COLO668 (cell line): ENCODE measurements at regions not wholly inside any gene's neighbourhood (a gene's known extent, or its start where the extent isn't known, plus 50 kb on each side); places are given as distances from the start of the nearest gene placed in this dataset.

Experiments
- DNase-seq: peaks from one replicate; lab custom pipeline; 2025; ENCODE audit not compliant: unreplicated experiment; lab: John Stamatoyannopoulos, UW

DNA sequence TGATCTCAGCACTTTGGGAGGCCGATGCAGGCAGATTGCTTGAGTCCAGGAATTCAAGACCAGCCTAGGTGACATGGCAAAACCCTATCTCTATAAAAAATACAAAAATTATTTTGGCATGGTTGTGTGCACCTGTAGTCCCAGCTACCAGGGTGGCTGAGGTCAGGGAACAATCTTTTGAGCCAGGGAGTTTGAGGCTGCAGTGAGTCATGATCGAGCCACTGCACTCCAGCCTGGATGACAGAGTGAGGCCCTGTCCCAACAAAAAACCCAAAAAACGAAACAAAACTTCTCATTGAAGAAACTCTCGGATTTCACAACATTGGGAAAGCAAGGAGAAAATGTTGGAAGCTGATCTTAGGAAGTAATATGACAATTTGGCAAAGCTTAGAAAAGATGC, 317.3 kb upstream of the MGAT5 start:
- no peak for DNase-seq

- DNase-seq, result no peak
Observed at GRCh38 chr2:133937669-133938068, 316.2 kb upstream of the MGAT5 start.

GRCh38 chr2:133940134-133940533, 313.7 kb upstream of the MGAT5 start:
- no peak for DNase-seq

- DNase-seq, result no peak
Observed at GRCh38 chr2:133941666-133942065, 312.2 kb upstream of the MGAT5 start.

- DNase-seq, result no peak
Observed at GRCh38 chr2:133942398-133942797, 311.5 kb upstream of the MGAT5 start.

DNA sequence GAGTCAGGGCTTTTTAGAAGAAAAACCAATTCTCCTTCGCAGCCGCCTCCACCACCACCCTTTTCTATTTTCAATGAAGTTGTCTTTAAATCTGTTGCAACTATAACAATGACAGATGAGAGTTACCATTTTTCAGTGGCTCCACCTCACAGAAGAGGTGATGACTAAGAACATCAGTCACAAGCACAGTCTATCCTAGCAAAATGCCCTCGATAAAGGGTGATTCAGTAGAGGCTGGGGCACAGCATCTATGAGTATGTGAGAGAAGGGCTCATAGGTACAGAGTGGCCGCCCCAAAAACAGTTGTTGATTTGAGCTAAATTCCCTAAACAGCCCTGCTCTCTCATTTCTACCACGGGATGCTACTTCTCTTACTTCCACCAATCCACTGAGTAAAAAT, 310.8 kb upstream of the MGAT5 start:
- DNase-seq, result no peak

DNA sequence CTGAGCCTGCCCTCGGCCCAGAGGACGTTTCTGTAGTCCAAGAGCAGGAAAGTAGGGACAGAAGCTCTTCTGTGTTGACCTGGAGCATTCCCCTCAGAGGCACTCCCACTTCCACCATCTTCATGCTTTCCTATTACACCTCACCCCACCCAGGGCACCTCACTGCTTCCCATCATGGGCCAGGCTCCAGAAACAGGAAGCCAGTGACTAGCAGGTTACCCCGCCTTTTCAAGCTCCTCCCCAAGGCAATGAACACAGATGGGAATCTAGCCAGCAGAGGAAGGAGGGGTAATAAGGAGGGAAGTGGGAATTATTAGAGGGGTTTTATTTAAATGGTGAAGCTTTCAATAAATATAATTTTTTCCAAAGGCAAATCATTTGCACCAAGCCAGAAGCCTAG, 308.8 kb upstream of the MGAT5 start:
- DNase-seq, result no peak

DNA sequence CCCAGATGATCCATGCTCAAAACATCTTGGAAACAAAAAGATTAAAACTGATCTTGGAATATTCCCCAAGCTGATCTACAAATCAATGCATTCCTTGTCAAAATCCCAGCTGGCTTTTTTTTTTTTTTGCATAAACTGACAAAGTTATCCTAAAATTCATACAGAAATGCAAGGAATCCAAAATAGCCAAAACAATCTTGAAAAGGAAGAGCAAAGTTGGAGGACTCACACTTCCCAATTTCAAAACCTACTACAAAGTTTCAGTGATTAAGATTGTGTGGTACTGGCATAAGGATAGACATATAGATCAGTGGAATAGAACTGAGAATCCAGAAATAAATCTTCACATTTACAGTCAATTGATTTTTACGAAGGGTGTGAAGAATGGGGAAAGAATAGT, 306.8 kb upstream of the MGAT5 start:
- DNase-seq, result no peak

GRCh38 chr2:133948610-133949290, 305.1 kb upstream of the MGAT5 start:
- no peak for DNase-seq

DNA sequence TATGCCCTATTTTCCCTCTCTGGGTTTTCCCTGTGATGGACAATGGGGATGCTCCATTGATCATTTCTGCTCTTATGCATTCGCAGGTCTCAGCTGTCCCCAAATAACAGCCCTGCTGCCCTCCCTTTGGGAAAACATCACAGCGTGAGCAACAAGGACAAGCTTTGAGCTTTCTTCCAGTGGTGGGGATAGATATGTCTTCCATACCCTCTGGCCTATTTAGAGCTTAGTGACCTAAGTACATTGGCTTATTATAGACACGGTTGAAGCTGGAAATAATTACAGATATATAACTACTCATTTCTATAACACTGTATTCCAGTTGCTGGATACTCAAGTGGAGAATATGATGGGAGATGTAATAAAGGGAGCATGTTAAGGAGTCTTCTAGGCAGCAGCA, 304.3 kb upstream of the MGAT5 start:
- DNase-seq, result no peak

GRCh38 chr2:133951209-133951608, 302.7 kb upstream of the MGAT5 start:
- DNase-seq, result no peak

DNA sequence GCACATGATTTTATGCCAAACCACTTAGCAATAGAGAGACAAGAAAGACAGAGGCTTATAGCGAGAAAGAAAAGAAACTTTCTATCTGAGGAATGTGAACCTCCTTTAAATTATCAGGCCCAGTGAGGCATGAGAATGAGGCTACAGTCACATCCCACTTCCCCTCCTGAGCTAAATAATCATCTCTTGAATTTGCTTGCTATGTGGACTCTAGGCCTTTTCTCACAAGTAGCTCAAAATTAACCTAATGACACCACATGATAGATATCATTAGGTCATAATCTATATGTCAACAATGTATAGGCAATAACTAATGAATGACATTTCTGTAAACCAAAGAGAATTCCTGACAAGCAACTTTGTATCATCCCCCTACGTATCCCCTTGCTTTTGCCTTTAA, 301.5 kb upstream of the MGAT5 start:
- DNase-seq, result no peak

DNA sequence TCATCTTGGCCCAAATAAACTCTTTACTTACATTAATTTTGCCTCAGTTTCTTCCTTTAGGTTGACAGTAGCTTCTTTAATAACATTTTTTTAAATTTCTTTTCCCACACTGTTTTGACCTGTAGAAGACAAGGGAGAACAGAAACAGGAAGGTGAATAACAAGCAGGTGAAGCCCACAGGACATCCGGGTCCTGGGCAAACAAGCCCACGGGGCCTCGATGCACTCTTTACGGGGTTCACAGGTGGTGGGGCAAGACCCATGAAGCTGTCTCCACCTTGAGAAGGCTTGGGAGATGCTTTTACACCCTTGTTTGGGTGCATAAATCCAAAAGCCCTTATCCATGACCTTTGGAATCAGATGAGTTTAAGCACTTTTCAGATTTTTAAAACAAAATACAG, 301.0 kb upstream of the MGAT5 start:
- DNase-seq, result no peak

DNA sequence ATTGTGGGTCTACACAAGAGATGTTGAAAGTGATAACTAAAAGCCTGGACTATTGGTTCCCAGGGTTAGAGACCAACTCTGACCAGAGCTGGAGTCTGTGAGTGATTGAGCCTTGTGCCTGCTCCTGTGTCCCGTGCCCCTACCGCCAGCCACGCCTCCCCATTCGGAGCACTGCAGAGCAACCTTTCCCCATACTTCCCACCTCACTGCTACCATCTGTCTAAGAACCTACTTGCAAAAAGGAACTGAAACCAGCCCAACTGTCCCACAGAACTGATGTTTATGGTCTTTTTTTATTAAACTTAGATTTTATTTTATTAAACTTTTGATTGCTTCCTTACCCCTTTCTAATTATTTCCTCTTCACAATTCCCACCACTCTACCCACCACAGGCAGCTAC, 300.3 kb upstream of the MGAT5 start:
- DNase-seq, result no peak

GRCh38 chr2:133954636-133955035, 299.2 kb upstream of the MGAT5 start:
- no peak for DNase-seq

DNA sequence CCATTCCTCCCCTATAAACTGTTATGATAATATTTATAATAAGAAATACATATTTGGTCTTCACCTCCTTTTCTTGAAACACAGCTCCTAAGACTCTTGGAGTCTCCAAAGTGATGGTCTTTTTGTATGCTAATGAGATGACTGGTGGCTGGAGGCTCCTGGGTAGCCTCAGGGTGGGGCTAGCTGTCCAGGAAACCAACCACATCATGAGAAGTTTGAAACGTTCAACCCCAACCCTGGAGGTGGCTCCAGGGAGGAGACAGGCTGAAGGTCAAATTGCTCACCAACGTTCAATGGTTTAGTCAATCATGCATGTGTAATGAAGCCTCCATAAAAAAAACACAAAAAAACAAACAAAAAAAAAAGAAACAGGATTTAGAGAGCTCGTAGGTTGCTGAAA, 298.7 kb upstream of the MGAT5 start:
- DNase-seq, result no peak

DNA sequence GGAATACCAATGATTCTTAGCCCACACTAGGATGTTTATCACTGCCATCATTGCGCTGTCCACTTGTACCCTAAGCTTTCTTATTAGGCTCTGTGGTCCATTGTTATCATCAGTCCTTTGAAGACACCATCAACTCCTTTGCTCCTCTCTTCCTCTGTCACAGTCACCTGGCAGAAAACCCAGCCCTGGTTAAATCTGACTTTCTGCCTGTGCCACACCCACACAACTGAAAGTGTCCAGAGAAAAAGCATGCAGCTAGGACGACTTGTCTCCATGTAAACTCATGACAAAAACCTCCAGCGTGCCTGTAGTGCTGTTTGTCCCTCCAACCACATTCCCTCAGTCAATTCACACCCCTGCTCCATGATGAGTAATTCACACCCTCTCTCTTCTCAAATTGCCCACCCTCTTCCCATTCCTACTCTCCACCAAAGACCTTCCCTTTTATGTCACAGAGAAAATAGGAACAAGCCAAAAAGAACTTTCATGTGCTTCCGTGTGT, 297.4 kb upstream of the MGAT5 start:
- DNase-seq, result no peak

- DNase-seq, result no peak
Observed at GRCh38 chr2:133957724-133958480, 296.0 kb upstream of the MGAT5 start.

GRCh38 chr2:133959066-133959465, 294.8 kb upstream of the MGAT5 start:
- DNase-seq, result no peak

DNA sequence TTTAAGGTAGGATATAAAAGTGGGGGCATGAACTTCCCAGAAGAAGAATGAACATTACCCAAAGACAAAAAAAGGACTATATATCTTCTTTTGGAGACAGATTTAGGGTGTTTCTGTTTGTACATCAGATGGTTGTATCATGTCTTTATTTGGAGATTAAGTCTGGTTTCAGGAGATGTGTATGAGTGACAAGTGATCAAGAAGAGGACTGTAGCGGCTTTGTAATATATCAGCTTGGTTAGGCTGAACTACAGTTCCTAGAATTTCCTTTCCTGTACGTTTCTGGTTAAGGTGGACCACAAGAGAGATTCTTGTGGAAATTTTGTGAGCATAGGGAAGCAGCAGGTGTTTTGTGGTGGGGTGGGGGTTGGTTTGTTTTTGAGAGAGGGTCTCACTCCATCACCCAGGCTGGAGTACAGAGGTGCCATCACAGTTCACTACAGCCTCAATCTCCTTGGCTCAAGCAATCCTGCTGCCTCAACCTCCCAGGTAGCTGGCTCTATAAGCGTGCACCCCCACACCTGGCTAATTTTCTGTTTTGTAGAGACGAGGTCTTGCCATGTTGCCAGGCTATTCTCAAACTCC, 287.1 kb upstream of the MGAT5 start:
- no peak for DNase-seq

- DNase-seq, result no peak
Observed at GRCh38 chr2:133967326-133967725, 286.5 kb upstream of the MGAT5 start.

DNA sequence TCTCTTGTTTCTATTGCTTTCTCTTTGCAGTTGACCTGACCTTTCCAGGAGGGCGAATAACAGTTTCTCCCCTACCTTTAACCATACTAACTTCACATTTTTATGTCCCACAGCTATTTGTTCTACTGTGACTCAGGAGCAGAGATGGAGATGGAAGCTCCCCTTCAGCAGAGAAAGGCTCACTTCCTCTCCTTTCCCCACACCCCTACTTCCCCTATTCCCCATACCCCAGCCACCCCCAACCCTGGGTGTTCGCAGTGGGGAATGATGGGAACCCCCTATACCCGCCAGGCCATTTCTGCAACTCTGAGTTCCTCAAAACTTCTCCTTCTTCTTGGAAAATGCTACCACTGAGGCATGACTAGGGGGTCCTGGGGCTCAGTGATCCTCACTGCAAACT, 285.4 kb upstream of the MGAT5 start:
- no peak for DNase-seq
